GM18505 (cell line): ENCODE measurements at regions not wholly inside any gene's neighbourhood (a gene's known extent, or its start where the extent isn't known, plus 50 kb on each side); places are given as distances from the start of the nearest gene placed in this dataset.

Experiments used
- ATAC-seq: cut with Tn5 transposase; IDR thresholded peaks from one replicate; pipeline ENCODE4 v1.9.1; 2021; ENCODE audit not compliant: unreplicated experiment
- POLR2A ChIP-seq: IDR thresholded peaks from 4 replicates; pipeline ENCODE4 v1.6.1; 2011; ENCODE audit warnings: borderline replicate concordance; ENCODE audit not compliant: insufficient read depth, insufficient read length; ENCODE audit errors: extremely low read depth

DNA sequence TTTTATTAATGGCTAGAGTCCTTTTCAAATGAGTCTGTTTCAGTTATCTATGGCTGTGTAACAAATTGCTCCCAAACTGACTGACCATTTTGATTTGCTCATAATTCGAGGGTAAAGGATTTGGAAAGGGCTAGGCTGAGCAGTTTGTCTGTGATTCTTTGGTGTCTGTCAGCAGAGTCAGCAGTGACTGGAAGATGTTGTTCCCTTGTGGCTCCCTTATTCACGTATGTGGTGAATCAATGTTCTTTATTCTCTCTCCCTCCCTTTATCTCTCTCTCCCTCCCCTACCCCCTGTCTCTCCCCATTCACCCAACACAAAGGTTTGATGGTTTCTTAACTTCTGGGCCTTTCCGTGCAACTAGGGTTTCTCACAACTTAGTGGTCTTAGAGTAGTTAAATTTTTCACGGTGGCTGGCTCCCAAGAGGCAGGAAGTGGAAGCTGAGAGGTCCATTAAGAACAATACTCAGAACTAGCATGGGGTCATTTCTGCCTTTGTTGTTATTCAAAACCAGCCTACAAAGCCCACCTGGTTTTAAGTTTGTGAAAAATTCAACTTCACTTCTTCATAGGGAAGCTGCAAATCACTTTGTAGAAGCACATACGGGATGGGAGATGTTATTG is 772.5 kb upstream of the SLITRK1 start:
- ATAC-seq: no peak
- no peak for TF ChIP-seq POLR2A

- ATAC-seq: no peak
- TF ChIP-seq POLR2A: no peak
Measured at GRCh38 chr13:84653915-84654534, 771.8 kb upstream of the SLITRK1 start.

DNA sequence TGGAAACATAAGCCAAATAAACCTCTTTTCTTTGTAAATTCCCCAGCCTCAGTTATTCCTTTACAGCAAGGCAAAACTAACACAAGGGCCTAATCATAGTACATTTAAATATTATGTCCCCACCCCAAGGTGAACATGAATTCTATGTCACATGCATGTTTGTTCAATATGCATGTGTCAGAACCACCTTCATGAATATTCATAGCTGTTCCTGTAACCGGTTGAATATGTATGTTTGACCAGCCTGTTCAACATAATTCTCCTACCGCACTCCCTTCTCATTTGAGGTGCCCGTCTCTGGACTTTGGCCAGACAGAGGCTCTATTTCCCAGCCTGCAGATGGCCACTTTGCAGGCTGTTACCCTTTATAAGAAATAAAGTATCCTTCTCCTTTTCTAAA is 769.4 kb upstream of the SLITRK1 start:
- no peak for TF ChIP-seq POLR2A
- ATAC-seq: no peak

GRCh38 chr13:84651288-84651687 is 769.0 kb upstream of the SLITRK1 start:
- ATAC-seq: no peak
- TF ChIP-seq POLR2A: no peak

GRCh38 chr13:84649853-84650252 is 767.6 kb upstream of the SLITRK1 start:
- no peak for ATAC-seq
- TF ChIP-seq POLR2A: no peak

DNA sequence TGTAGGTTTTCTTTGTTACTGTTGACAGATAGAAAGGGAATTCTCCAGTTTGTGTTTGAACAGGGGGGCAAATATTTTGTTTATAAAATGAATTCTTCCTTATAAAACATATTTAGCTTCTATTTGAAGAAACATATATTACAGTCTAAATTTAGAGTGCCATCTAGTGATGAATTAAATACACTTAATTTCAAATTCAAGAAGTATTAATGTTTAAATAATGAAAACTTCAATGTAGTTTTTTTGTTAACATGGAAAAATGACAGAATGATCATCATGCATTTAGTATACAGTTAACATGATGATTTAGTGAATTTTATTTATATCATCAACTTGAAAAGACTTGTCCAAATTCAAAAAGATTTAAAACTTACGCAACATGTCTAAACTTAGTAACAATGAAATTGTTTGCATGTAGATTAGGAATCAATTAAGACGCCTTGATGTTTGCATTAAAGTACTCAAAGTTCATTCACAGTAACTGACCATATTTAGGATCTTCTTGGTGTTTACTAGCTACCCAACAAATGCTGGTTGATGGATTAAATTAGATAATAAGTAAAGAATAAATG is 765.9 kb upstream of the SLITRK1 start:
- no peak for TF ChIP-seq POLR2A
- ATAC-seq: no peak

DNA sequence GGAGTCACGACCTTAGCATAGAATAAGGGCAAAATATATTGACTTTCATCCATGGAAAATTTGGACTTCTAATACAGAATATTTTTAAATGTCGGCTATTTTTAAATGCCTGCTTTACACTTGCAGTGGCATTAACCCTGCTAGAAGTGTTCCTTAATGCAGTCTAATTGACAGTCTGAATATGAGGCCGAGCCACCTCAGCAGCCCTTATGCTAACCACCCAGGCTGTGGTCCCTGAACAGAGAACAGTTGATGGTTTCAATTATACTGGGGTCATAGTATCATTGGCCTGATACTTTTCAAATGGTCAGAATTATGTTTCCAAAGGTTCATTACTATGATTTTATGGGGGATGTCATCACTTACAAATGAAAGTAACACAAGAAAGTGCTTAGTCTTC is 764.7 kb upstream of the SLITRK1 start:
- no peak for ATAC-seq

GRCh38 chr13:84645196-84646012 is 763.1 kb upstream of the SLITRK1 start:
- ATAC-seq: no peak
- no peak for TF ChIP-seq POLR2A

More for the DNA sequence above, 764.7 kb upstream of the SLITRK1 start:
- TF ChIP-seq POLR2A: no peak

DNA sequence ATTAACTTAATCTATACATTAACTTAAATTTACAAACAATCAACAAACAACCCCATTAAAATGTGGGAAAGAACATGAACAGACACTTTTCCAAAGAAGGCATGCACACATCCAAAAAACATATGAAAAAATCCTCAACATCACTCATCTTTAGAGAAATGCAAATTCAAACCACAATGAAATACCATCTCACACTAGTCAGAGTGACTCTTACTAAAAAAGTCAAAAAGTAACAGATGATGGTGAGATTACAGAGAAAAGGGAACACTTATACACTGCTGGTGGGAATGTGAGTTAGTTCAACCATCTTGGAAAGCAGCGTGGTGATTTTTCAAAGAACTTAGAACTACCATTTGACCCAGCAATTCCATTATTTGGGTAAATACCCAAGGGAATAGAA is 759.2 kb upstream of the SLITRK1 start:
- TF ChIP-seq POLR2A: no peak
- no peak for ATAC-seq

GRCh38 chr13:84640691-84641090 is 758.4 kb upstream of the SLITRK1 start:
- TF ChIP-seq POLR2A: no peak
- no peak for ATAC-seq

GRCh38 chr13:84630476-84630875 is 748.2 kb upstream of the SLITRK1 start:
- no peak for TF ChIP-seq POLR2A
- no peak for ATAC-seq

DNA sequence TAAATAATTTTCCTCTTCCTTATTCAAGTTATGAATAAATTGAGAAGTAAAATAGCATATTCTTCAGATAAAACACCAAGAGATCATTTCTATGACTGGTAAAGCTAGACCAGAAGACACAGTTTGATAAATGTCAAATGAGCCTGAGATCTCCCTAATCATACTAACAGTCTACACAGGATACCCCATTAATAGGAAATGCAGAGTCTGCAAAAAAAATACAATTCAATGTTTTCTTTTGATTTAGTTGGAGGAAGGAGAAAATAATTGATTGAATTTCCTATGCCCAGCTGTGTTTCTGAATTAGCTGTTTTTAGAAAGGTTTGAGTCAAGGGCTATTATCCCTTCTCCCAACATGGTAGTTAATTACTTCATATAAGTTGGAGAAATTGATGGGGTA is 734.6 kb upstream of the SLITRK1 start:
- no peak for TF ChIP-seq POLR2A
- ATAC-seq: no peak

- ATAC-seq: no peak
- TF ChIP-seq POLR2A: no peak
Measured at GRCh38 chr13:84609716-84610115, 727.4 kb upstream of the SLITRK1 start.

GRCh38 chr13:84607261-84608013 is 725.2 kb upstream of the SLITRK1 start:
- ATAC-seq: no peak

GRCh38 chr13:84606616-84607015 is 724.3 kb upstream of the SLITRK1 start:
- ATAC-seq: no peak
- TF ChIP-seq POLR2A: no peak

More at GRCh38 chr13:84607261-84608013, 725.2 kb upstream of the SLITRK1 start:
- TF ChIP-seq POLR2A: no peak
